Ishikawa (cell line): ENCODE measurements at regions not wholly inside any gene's neighbourhood (a gene's known extent, or its start where the extent isn't known, plus 50 kb on each side); places are given as distances from the start of the nearest gene placed in this dataset.

Experiments
- EP300 ChIP-seq: IDR thresholded peaks from 2 replicates; pipeline ENCODE4 v1.6.1; 2012; ENCODE audit warnings: borderline replicate concordance
- TCF12 ChIP-seq: IDR thresholded peaks from 2 replicates; pipeline ENCODE4 v1.6.1; 2012; ENCODE audit warnings: low read depth
- YY1 ChIP-seq: IDR thresholded peaks from 2 replicates; pipeline ENCODE4 v1.6.1; 2012; ENCODE audit warnings: low read depth
- TF ChIP-seq, protein P1 (sequence below): IDR thresholded peaks from 2 replicates; pipeline ENCODE4 v1.6.1; 2012; ENCODE audit warnings: low read depth, mild to moderate bottlenecking

DNA sequence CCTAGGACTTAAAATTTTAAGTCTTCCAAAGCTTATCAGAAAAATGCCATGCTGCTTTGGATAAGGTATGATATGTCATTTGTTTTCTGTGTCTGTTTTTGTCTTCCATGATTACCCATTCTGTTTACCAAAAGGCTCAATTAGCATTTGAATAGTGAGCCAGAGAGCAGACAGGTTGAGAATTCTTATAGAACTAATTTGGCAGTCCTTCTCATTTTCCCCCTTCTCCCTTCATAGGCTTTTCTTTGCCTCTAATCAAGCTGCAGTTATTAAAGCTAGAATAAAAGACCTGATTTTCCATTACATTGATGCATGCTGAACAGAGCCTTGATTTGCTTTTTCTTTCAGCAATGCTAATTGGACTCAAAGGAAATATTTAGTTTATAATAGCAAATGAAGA is 993.0 kb downstream of the MAT2B start:
- TF ChIP-seq EP300 (no peak), YY1 (no peak), TCF12 (no peak)
- TF ChIP-seq, protein P1, sequence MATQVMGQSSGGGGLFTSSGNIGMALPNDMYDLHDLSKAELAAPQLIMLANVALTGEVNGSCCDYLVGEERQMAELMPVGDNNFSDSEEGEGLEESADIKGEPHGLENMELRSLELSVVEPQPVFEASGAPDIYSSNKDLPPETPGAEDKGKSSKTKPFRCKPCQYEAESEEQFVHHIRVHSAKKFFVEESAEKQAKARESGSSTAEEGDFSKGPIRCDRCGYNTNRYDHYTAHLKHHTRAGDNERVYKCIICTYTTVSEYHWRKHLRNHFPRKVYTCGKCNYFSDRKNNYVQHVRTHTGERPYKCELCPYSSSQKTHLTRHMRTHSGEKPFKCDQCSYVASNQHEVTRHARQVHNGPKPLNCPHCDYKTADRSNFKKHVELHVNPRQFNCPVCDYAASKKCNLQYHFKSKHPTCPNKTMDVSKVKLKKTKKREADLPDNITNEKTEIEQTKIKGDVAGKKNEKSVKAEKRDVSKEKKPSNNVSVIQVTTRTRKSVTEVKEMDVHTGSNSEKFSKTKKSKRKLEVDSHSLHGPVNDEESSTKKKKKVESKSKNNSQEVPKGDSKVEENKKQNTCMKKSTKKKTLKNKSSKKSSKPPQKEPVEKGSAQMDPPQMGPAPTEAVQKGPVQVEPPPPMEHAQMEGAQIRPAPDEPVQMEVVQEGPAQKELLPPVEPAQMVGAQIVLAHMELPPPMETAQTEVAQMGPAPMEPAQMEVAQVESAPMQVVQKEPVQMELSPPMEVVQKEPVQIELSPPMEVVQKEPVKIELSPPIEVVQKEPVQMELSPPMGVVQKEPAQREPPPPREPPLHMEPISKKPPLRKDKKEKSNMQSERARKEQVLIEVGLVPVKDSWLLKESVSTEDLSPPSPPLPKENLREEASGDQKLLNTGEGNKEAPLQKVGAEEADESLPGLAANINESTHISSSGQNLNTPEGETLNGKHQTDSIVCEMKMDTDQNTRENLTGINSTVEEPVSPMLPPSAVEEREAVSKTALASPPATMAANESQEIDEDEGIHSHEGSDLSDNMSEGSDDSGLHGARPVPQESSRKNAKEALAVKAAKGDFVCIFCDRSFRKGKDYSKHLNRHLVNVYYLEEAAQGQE = no peak
